H1 (cell line): ENCODE measurements at regions not wholly inside any gene's neighbourhood (a gene's known extent, or its start where the extent isn't known, plus 50 kb on each side); places are given as distances from the start of the nearest gene placed in this dataset.
"Not testable (repeated sequence)": the region's sequence is repeated elsewhere in the genome, so short reads cannot be mapped to it uniquely, and the experiment has no call there.

Experiments used
- CTCF ChIA-PET: fragments of 300-600 bp; sonication (Branson Sonifier 250); formaldehyde crosslinking; loops from one replicate; lab custom pipeline; 2021; ENCODE audit not compliant: partially characterized antibody; lab: Charles Lee
- POLR2A ChIA-PET: fragments of 300-600 bp; sonication (Branson Sonifier 250); formaldehyde crosslinking; loops from one replicate; lab custom pipeline; 2021; ENCODE audit warnings: inconsistent platforms; ENCODE audit not compliant: partially characterized antibody; lab: Charles Lee
- DNase-seq, 2 experiments: peaks; one replicate each; pipeline versions ENCODE4 v3.0.0 to v3.0.0-alpha.2; 2010 to 2022; ENCODE audit warnings: low spot score in 2 of 2, low read depth in 1 of 2, mixed read lengths in 1 of 2
- FAIRE-seq: peaks from 2 replicates; lab custom pipeline; 2011; peaks lifted over from hg19 to GRCh38; lab: Jason Lieb, UNC
- H2AFZ ChIP-seq: 2 replicates; pipeline ENCODE4 v1.8.1; 2012; ENCODE audit warnings: low read length, inconsistent platforms
- H2AK5ac ChIP-seq: 2 replicates; pipeline ENCODE4 v1.6.1; 2013; ENCODE audit warnings: low read depth, low read length
- H2BK120ac ChIP-seq: replicated peaks from 2 replicates; pipeline ENCODE3; 2013; ENCODE audit warnings: low read depth, low read length, inconsistent platforms
- H2BK12ac ChIP-seq: 2 replicates; pipeline ENCODE4 v1.6.1; 2013; ENCODE audit warnings: low read depth, low read length
- H2BK15ac ChIP-seq: 2 replicates; pipeline ENCODE4 v1.6.1; 2013; ENCODE audit warnings: low read length
- H2BK20ac ChIP-seq: 2 replicates; pipeline ENCODE4 v1.6.1; 2013; ENCODE audit warnings: low read length
- H2BK5ac ChIP-seq: 2 replicates; pipeline ENCODE4 v1.6.1; 2013; ENCODE audit warnings: low read depth, low read length
- H3K14ac ChIP-seq: 2 replicates; pipeline ENCODE4 v1.6.1; 2013; ENCODE audit warnings: inconsistent platforms; ENCODE audit not compliant: insufficient read length
- H3K18ac ChIP-seq: 2 replicates; pipeline ENCODE4 v1.6.1; 2013; ENCODE audit warnings: low read length; ENCODE audit errors: extremely low read depth
- H3K23ac ChIP-seq: 2 replicates; pipeline ENCODE4 v1.6.1; 2013; ENCODE audit warnings: inconsistent platforms; ENCODE audit not compliant: insufficient read length
- H3K23me2 ChIP-seq: 2 replicates; pipeline ENCODE4 v1.6.1; 2013; ENCODE audit warnings: low read depth, low read length
- H3K27ac ChIP-seq: 2 replicates; pipeline ENCODE4 v1.6.1; 2011; ENCODE audit warnings: low read depth, low read length, inconsistent platforms
- H3K27me3 ChIP-seq, 4 experiments: replicated peaks in 1 of 4; 1 replicate in 1 of 4; 2 replicates in 3 of 4; pipeline versions ENCODE4 v1.6.1 to v1.8.1; 2011 to 2013; ENCODE audit warnings: low read length in 3 of 4, mild to moderate bottlenecking in 3 of 4, inconsistent platforms in 2 of 4, mixed read lengths in 2 of 4, moderate library complexity in 1 of 4; ENCODE audit not compliant: control insufficient read depth in 3 of 4, insufficient read depth in 3 of 4; ENCODE audit errors: extremely low read depth in 1 of 4
- H3K36me3 ChIP-seq, 4 experiments: 2 replicates each; pipeline versions ENCODE4 v1.6.1 to v1.8.1; 2011 to 2013; ENCODE audit warnings: mild to moderate bottlenecking in 4 of 4, low read length in 3 of 4, moderate library complexity in 2 of 4, control low read depth in 1 of 4, inconsistent platforms in 1 of 4; ENCODE audit not compliant: insufficient read depth in 4 of 4, control insufficient read depth in 2 of 4
- H3K4ac ChIP-seq: replicated peaks from 2 replicates; pipeline ENCODE3; 2013; ENCODE audit warnings: low read length, low read depth, mixed read lengths, inconsistent platforms; ENCODE audit not compliant: insufficient read length
- H3K4me1 ChIP-seq, 4 experiments: replicated peaks in 1 of 4; 1 replicate in 1 of 4; 2 replicates in 3 of 4; pipeline versions ENCODE4 v1.6.1 to v1.8.1; 2011 to 2013; ENCODE audit warnings: low read length in 3 of 4, inconsistent platforms in 2 of 4, mixed read lengths in 1 of 4; ENCODE audit not compliant: insufficient read depth in 4 of 4, control insufficient read depth in 3 of 4
- H3K4me2 ChIP-seq, 2 experiments: 2 replicates each; pipeline versions ENCODE4 v1.6.1 to v1.8.1; 2011 to 2013; ENCODE audit warnings: low read depth in 2 of 2, low read length in 2 of 2, control low read depth in 1 of 2, inconsistent platforms in 1 of 2, mild to moderate bottlenecking in 1 of 2; ENCODE audit not compliant: insufficient read depth in 1 of 2
- H3K4me3 ChIP-seq, 4 experiments: fragments of 200-600, 300-600 bp in 1 of 4; sonication (generic), shearing (Covaris generic), sonication (Bioruptor Twin) in 1 of 4; 2 replicates each; pipeline versions ENCODE4 v1.5.1 to v1.8.1; 2011 to 2016; ENCODE audit warnings: low read length in 4 of 4, low read depth in 3 of 4, control low read depth in 2 of 4, inconsistent platforms in 2 of 4, mild to moderate bottlenecking in 2 of 4, mixed read lengths in 1 of 4, moderate library complexity in 1 of 4; ENCODE audit not compliant: insufficient read depth in 2 of 4; ENCODE audit errors: extremely low read depth in 1 of 4
- H3K56ac ChIP-seq: replicated peaks from 2 replicates; pipeline ENCODE3; 2013; ENCODE audit warnings: low read depth, mild to moderate bottlenecking, mixed read lengths, low read length, inconsistent platforms; ENCODE audit not compliant: insufficient read length
- H3K79me1 ChIP-seq: 2 replicates; pipeline ENCODE4 v1.6.1; 2013; ENCODE audit warnings: low read depth, low read length, control low read depth
- H3K79me2 ChIP-seq, 2 experiments: 2 replicates each; pipeline versions ENCODE4 v1.6.1 to v1.8.1; 2012 to 2013; ENCODE audit warnings: low read length in 2 of 2, mild to moderate bottlenecking in 2 of 2, inconsistent platforms in 1 of 2; ENCODE audit not compliant: insufficient read depth in 2 of 2, control insufficient read depth in 1 of 2
- H3K9ac ChIP-seq, 4 experiments: replicated peaks in 1 of 4; 1 replicate in 1 of 4; 2 replicates in 3 of 4; pipeline versions ENCODE4 v1.6.1 to v1.8.1; 2011 to 2013; ENCODE audit warnings: low read depth in 3 of 4, low read length in 3 of 4, control low read depth in 2 of 4, mild to moderate bottlenecking in 2 of 4, moderate library complexity in 2 of 4, inconsistent platforms in 1 of 4; ENCODE audit errors: extremely low read depth in 1 of 4
- H3K9me3 ChIP-seq, 2 experiments: 2 replicates each; pipeline versions ENCODE4 v1.6.1 to v1.8.1; 2012 to 2013; ENCODE audit warnings: mild to moderate bottlenecking in 2 of 2, moderate library complexity in 2 of 2, control low read depth in 1 of 2, inconsistent platforms in 1 of 2, low read depth in 1 of 2, low read length in 1 of 2, mixed read lengths in 1 of 2; ENCODE audit not compliant: insufficient read depth in 2 of 2
- H4K20me1 ChIP-seq, 2 experiments: replicated peaks in 1 of 2; 2 replicates each; pipeline versions ENCODE3 to v1.8.1; 2011 to 2013; ENCODE audit warnings: inconsistent platforms in 2 of 2, low read length in 2 of 2, mild to moderate bottlenecking in 1 of 2; ENCODE audit not compliant: insufficient read depth in 2 of 2, control insufficient read depth in 1 of 2
- H4K5ac ChIP-seq: 2 replicates; pipeline ENCODE4 v1.6.1; 2013; ENCODE audit warnings: low read length, low read depth, mixed read lengths, inconsistent platforms; ENCODE audit not compliant: insufficient read length
- H4K8ac ChIP-seq: 2 replicates; pipeline ENCODE4 v1.8.0; 2013; ENCODE audit warnings: mild to moderate bottlenecking, moderate library complexity, low read length, inconsistent platforms; ENCODE audit not compliant: insufficient read depth; ENCODE audit errors: extremely low read depth
- H4K91ac ChIP-seq: replicated peaks from 2 replicates; pipeline ENCODE3; 2013; ENCODE audit warnings: low read length, mixed read lengths, inconsistent platforms; ENCODE audit not compliant: insufficient read length
- WGBS, 2 experiments: shearing (Covaris generic) in 1 of 2; methylation state at CpG; one replicate each; pipeline versions ENCODE4 v1.1.6 to v1.1.7; 2013 to 2015; ENCODE audit warnings: low lambda C conversion rate in 2 of 2, mixed read lengths in 2 of 2, inconsistent platforms in 1 of 2, low coverage in 1 of 2, missing lambda C conversion rate in 1 of 2; ENCODE audit not compliant: insufficient replicate concordance in 2 of 2, insufficient coverage in 1 of 2, insufficient read length in 1 of 2; ENCODE audit errors: extremely low coverage in 1 of 2, missing lambda C conversion rate in 1 of 2; 5-methylcytosine and 5-hydroxymethylcytosine counted together

- H4K20me1 ChIP-seq, H2BK120ac ChIP-seq, H2BK20ac ChIP-seq, H3K18ac ChIP-seq, DNase-seq, H3K4me2 ChIP-seq, H2BK5ac ChIP-seq, H3K14ac ChIP-seq, H4K91ac ChIP-seq, H3K23me2 ChIP-seq, H3K79me1 ChIP-seq, H3K36me3 ChIP-seq, H2AFZ ChIP-seq, H4K8ac ChIP-seq, H3K4me1 ChIP-seq, H3K4me3 ChIP-seq, H2BK15ac ChIP-seq, H3K79me2 ChIP-seq, H3K27ac ChIP-seq, H2AK5ac ChIP-seq, H3K4ac ChIP-seq, CTCF ChIA-PET, FAIRE-seq, H4K5ac ChIP-seq, POLR2A ChIA-PET, H3K9me3 ChIP-seq, H2BK12ac ChIP-seq, H3K9ac ChIP-seq, H3K27me3 ChIP-seq, H3K56ac ChIP-seq, H3K23ac ChIP-seq: not testable (repeated sequence)
- 93% methylated on average over 4 of the region's 4 CpGs; no CpG with 5 or more reads in 1 of the 2 experiments for WGBS, 2 experiments
Observed at GRCh38 chr3:147287370-147287769, 119.0 kb downstream of the ZIC4 start.
